Stomach (tissue), 4 donors: ENCODE measurements at regions not wholly inside any gene's neighbourhood (a gene's known extent, or its start where the extent isn't known, plus 50 kb on each side); places are given as distances from the start of the nearest gene placed in this dataset.

Experiments
- EP300 ChIP-seq: sonication (generic); formaldehyde crosslinking; IDR thresholded peaks from one replicate; pipeline ENCODE4 v1.6.1; 2017; ENCODE audit warnings: antibody characterized with exemption
- POLR2A ChIP-seq, 4 donors: fragments of 450-650 bp; IDR thresholded peaks; one replicate each; pipeline ENCODE4 v1.6.1; 2016; ENCODE audit warnings: antibody characterized with exemption in 4 of 4, control low read depth in 2 of 4, mild to moderate bottlenecking in 1 of 4, moderate library complexity in 1 of 4
- POLR2AphosphoS5 ChIP-seq, 3 donors: sonication (generic); formaldehyde crosslinking; IDR thresholded peaks; one replicate each; pipeline ENCODE4 v1.6.1; 2016; ENCODE audit warnings: antibody characterized with exemption in 3 of 3
- TF ChIP-seq, protein P1 (sequence below), 7 experiments: fragments of 450-650 bp in 4 of 7; fragments of 200-600 bp in 3 of 7; sonication (generic) in 3 of 7; IDR thresholded peaks; one replicate each; pipeline ENCODE4 v1.5.1; 2016 to 2019; ENCODE audit warnings: antibody characterized with exemption in 7 of 7, control low read depth in 2 of 7, mild to moderate bottlenecking in 1 of 7

DNA sequence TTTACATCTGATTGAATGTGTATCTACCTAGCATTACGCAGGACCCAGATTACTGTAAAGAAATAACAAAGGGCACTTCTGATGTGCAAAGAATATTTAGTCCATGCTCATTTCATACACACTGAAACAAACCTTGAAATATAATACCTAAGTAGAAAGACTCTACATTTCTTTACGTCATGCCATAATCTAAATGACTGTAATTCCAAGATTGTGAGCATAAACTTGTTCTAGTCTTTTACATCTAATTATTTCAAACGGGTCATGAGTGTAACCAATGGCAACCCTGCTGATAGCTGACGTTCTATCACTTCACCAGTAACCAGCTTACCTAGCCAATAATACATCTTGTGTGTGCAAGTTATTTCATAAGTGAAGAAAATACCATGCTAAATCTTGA, 433.8 kb downstream of the PRKD1 start:
- TF ChIP-seq, protein P1, sequence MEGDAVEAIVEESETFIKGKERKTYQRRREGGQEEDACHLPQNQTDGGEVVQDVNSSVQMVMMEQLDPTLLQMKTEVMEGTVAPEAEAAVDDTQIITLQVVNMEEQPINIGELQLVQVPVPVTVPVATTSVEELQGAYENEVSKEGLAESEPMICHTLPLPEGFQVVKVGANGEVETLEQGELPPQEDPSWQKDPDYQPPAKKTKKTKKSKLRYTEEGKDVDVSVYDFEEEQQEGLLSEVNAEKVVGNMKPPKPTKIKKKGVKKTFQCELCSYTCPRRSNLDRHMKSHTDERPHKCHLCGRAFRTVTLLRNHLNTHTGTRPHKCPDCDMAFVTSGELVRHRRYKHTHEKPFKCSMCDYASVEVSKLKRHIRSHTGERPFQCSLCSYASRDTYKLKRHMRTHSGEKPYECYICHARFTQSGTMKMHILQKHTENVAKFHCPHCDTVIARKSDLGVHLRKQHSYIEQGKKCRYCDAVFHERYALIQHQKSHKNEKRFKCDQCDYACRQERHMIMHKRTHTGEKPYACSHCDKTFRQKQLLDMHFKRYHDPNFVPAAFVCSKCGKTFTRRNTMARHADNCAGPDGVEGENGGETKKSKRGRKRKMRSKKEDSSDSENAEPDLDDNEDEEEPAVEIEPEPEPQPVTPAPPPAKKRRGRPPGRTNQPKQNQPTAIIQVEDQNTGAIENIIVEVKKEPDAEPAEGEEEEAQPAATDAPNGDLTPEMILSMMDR (IDR thresholded peaks at IDR 0.05), result no peak
- TF ChIP-seq POLR2A (IDR thresholded peaks at IDR 0.05), result no peak
- no peak for TF ChIP-seq POLR2AphosphoS5 (IDR thresholded peaks at IDR 0.05)
- TF ChIP-seq EP300, result no peak
